ENCODE measurements at regions not wholly inside any gene's neighbourhood (a gene's known extent, or its start where the extent isn't known, plus 50 kb on each side); places are given as distances from the start of the nearest gene placed in this dataset.
"Not testable (repeated sequence)": the region's sequence is repeated elsewhere in the genome, so short reads cannot be mapped to it uniquely, and the experiment has no call there.

- no peaks in the 10 kb centered on the region for H3K27me3 ChIP-seq (ENCODE audit: control insufficient read depth, insufficient read depth, low read length)
- no peaks in the 10 kb centered on the region for H3K36me3 ChIP-seq (ENCODE audit: control insufficient read depth, insufficient read depth, low read length)
- no peak overlapping the region for H3K4me3 ChIP-seq (ENCODE audit: low read depth, low read length)
- DNase-seq (ENCODE audit: low read depth) = no peak
- TF ChIP-seq CTCF (IDR thresholded peaks at IDR 0.05; ENCODE audit: insufficient read depth, low read length, poor library complexity, severe bottlenecking) = no peak
Observed at GRCh38 chr5:125245216-125245615, 498.8 kb upstream of the ZNF608 start.

GRCh38 chr5:125249400-125249799 is 503.0 kb upstream of the ZNF608 start:
- H3K4me3 ChIP-seq (ENCODE audit: low read depth, low read length) = no peak overlapping the region
- no peaks in the 10 kb centered on the region for H3K27me3 ChIP-seq (ENCODE audit: control insufficient read depth, insufficient read depth, low read length)
- TF ChIP-seq CTCF (IDR thresholded peaks at IDR 0.05; ENCODE audit: insufficient read depth, low read length, poor library complexity, severe bottlenecking) = no peak
- no peaks in the 10 kb centered on the region for H3K36me3 ChIP-seq (ENCODE audit: control insufficient read depth, insufficient read depth, low read length)
- DNase-seq (ENCODE audit: low read depth) = no peak

- no peak for TF ChIP-seq CTCF (IDR thresholded peaks at IDR 0.05; ENCODE audit: insufficient read depth, low read length, poor library complexity, severe bottlenecking)
- DNase-seq (ENCODE audit: low read depth) = no peak
- Histone ChIP-seq H3K4me3 (ENCODE audit: low read depth, low read length) (no peak overlapping the region), H3K36me3 (ENCODE audit: control insufficient read depth, insufficient read depth, low read length) (no peaks in the 10 kb centered on the region), H3K27me3 (ENCODE audit: control insufficient read depth, insufficient read depth, low read length) (no peaks in the 10 kb centered on the region)
Observed at GRCh38 chr5:125251703-125252102, 505.3 kb upstream of the ZNF608 start.

GRCh38 chr5:125253634-125254033 is 507.2 kb upstream of the ZNF608 start:
- not testable (repeated sequence) for DNase-seq (ENCODE audit: low read depth); H3K36me3 ChIP-seq (ENCODE audit: control insufficient read depth, insufficient read depth, low read length); H3K4me3 ChIP-seq (ENCODE audit: low read depth, low read length); H3K27me3 ChIP-seq (ENCODE audit: control insufficient read depth, insufficient read depth, low read length)

- H3K4me3 ChIP-seq (ENCODE audit: low read depth, low read length) = no peak overlapping the region
- no peak for DNase-seq (ENCODE audit: low read depth)
- H3K27me3 ChIP-seq (ENCODE audit: control insufficient read depth, insufficient read depth, low read length) = no peaks in the 10 kb centered on the region
- H3K36me3 ChIP-seq (ENCODE audit: control insufficient read depth, insufficient read depth, low read length) = no peaks in the 10 kb centered on the region
- TF ChIP-seq CTCF (IDR thresholded peaks at IDR 0.05; ENCODE audit: insufficient read depth, low read length, poor library complexity, severe bottlenecking) = no peak
Observed at GRCh38 chr5:125254267-125254666, 507.8 kb upstream of the ZNF608 start.

- no peak overlapping the region for H3K4me3 ChIP-seq (ENCODE audit: low read depth, low read length)
- H3K27me3 ChIP-seq (ENCODE audit: control insufficient read depth, insufficient read depth, low read length) = no peaks in the 10 kb centered on the region
- no peak for TF ChIP-seq CTCF (IDR thresholded peaks at IDR 0.05; ENCODE audit: insufficient read depth, low read length, poor library complexity, severe bottlenecking)
- DNase-seq (ENCODE audit: low read depth) = no peak
- no peaks in the 10 kb centered on the region for H3K36me3 ChIP-seq (ENCODE audit: control insufficient read depth, insufficient read depth, low read length)
Observed at GRCh38 chr5:125256296-125256695, 509.9 kb upstream of the ZNF608 start.

All from kidney epithelial cell (primary cell).